Coronary artery (tissue), 2 donors: ENCODE measurements at regions not wholly inside any gene's neighbourhood (a gene's known extent, or its start where the extent isn't known, plus 50 kb on each side); places are given as distances from the start of the nearest gene placed in this dataset.
A peak's percentile ranks its signal among the peaks of the same experiment; 100 is the strongest.

Source experiments
- DNase-seq: peaks from one replicate; pipeline ENCODE4 v3.0.0-alpha.2; 2017; ENCODE audit warnings: low spot score
- H3K27ac ChIP-seq, 2 donors: fragments of 200-600 bp; sonication (generic); one replicate each; pipeline ENCODE4 v1.5.1; 2016 to 2019
- H3K4me3 ChIP-seq: fragments of 200-600 bp; sonication (generic); 2 replicates; pipeline ENCODE4 v1.5.1; 2016; ENCODE audit warnings: mild to moderate bottlenecking, moderate library complexity
- CTCF ChIP-seq: fragments of 200-600 bp; sonication (generic); IDR thresholded peaks from one replicate; pipeline ENCODE4 v1.5.1; 2019; ENCODE audit warnings: antibody characterized with exemption

GRCh38 chr6:62721408-62721807 lies 435.4 kb upstream of the KHDRBS2 start:
- TF ChIP-seq CTCF: no peak
- Histone ChIP-seq H3K27ac (no peak overlapping the region), H3K4me3 (no peak overlapping the region)
- no peak for DNase-seq

GRCh38 chr6:62716719-62717118 lies 430.7 kb upstream of the KHDRBS2 start:
- H3K4me3 ChIP-seq: no peak overlapping the region
- no peak for DNase-seq
- TF ChIP-seq CTCF: no peak

GRCh38 chr6:62714112-62714511 lies 428.1 kb upstream of the KHDRBS2 start:
- no peak for DNase-seq
- no peak for TF ChIP-seq CTCF
- H3K4me3 ChIP-seq: no peak overlapping the region
- no peak overlapping the region for H3K27ac ChIP-seq

More at GRCh38 chr6:62716719-62717118, 430.7 kb upstream of the KHDRBS2 start:
- no peak overlapping the region for H3K27ac ChIP-seq

DNA sequence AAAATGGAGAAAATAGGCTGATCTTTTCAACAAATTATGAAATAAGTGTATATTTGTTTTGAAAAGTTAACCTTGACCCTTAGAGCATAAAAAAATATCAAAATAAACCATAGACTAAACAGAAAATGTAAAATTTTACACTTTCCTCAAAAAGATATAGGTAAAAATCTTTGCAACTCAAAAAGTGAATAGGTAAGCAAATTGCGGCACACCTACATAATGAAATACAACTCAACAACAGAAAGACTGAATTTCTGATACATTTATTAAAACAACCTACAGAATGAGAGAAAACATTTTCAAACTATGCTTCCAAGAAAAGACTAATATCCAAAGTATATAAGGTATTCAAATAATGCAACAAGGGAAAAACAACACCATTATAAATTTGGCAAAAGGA lies 425.7 kb upstream of the KHDRBS2 start:
- Histone ChIP-seq H3K4me3 (no peak overlapping the region), H3K27ac (no peak overlapping the region)
- no peak for DNase-seq
- TF ChIP-seq CTCF: no peak

DNA sequence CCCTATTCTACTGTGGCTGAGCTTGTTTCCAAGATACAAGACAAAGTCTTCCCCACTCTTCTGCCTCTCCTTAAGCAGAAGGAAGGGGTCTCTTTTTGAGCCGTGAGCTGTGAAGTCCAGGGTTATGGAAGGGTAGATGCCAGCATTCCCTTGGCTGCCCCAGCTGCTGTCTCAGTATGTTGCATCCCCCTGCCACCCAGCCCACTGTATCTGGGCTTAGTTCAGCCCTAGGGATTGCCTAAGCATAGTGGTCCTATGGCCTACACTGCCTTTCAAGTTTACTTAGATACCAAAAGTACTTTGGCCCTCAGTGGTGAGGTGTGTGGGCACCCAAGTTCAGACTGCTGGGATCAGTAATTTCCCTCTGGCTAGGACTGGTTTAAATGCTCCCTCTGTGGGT lies 421.9 kb upstream of the KHDRBS2 start:
- H3K27ac ChIP-seq: no peak overlapping the region
- DNase-seq: peak; percentile 52
- no peak for TF ChIP-seq CTCF
- no peak overlapping the region for H3K4me3 ChIP-seq

DNA sequence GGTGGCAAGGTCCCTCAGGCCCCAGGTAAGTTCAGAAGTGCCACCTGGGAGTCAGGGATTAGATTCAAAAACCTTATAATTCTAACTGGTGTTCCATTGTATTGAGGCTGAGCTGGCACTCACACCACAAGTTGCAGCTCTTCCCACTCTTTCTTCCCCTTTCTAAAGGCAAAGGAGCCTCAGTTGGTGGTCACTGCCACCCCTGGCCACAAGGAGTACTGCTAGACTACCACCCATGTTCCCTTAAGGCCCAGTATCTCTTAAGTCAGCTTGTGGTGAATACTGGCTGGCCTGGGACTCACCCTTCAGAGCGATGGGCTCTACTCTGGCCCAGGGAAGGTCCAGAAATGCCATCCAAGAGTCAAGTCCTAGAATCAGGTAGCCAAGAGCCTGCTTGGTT lies 421.1 kb upstream of the KHDRBS2 start:
- Histone ChIP-seq H3K27ac (no peak overlapping the region), H3K4me3 (no peak overlapping the region)
- TF ChIP-seq CTCF: no peak
- no peak for DNase-seq

GRCh38 chr6:62683063-62683462 lies 397.0 kb upstream of the KHDRBS2 start:
- no peak for TF ChIP-seq CTCF
- Histone ChIP-seq H3K4me3 (no peak overlapping the region), H3K27ac (no peak overlapping the region)
- no peak for DNase-seq
